Suprapubic skin (tissue), 4 donors: ENCODE measurements at regions not wholly inside any gene's neighbourhood (a gene's known extent, or its start where the extent isn't known, plus 50 kb on each side); places are given as distances from the start of the nearest gene placed in this dataset.

Source experiments
- DNase-seq, 2 donors: peaks; one replicate each; pipeline ENCODE4 v3.0.0-alpha.2; 2019; ENCODE audit warnings: low spot score in 2 of 2
- H3K27ac ChIP-seq: fragments of 200-600 bp; sonication (generic); one replicate; pipeline ENCODE4 v1.5.1; 2019
- H3K27me3 ChIP-seq: fragments of 200-600 bp; sonication (generic); one replicate; pipeline ENCODE4 v1.5.1; 2019
- H3K36me3 ChIP-seq: fragments of 200-600 bp; sonication (generic); one replicate; pipeline ENCODE4 v1.5.1; 2019
- H3K4me1 ChIP-seq: fragments of 200-600 bp; sonication (generic); one replicate; pipeline ENCODE4 v1.5.1; 2019
- H3K4me3 ChIP-seq: fragments of 200-600 bp; sonication (generic); one replicate; pipeline ENCODE4 v1.5.1; 2019; ENCODE audit warnings: mild to moderate bottlenecking
- H3K9me3 ChIP-seq: fragments of 200-600 bp; sonication (generic); one replicate; pipeline ENCODE4 v1.5.1; 2019
- EP300 ChIP-seq: sonication (generic); formaldehyde crosslinking; IDR thresholded peaks from one replicate; pipeline ENCODE4 v1.6.1; 2017; ENCODE audit warnings: antibody characterized with exemption
- POLR2A ChIP-seq, 2 donors: fragments of 450-650 bp; IDR thresholded peaks; one replicate each; pipeline ENCODE4 v1.6.1; 2017; ENCODE audit warnings: antibody characterized with exemption in 2 of 2, mild to moderate bottlenecking in 2 of 2, moderate library complexity in 2 of 2
- POLR2AphosphoS5 ChIP-seq, 3 donors: sonication (generic); formaldehyde crosslinking; IDR thresholded peaks; one replicate each; pipeline ENCODE4 v1.6.1; 2017; ENCODE audit warnings: antibody characterized with exemption in 3 of 3
- WGBS: methylation state at CpG from one replicate; pipeline ENCODE4 v1.1.5; 2018; 5-methylcytosine and 5-hydroxymethylcytosine counted together
- TF ChIP-seq, protein P1 (sequence below), 2 donors: fragments of 200-600 bp in 1 of 2; fragments of 450-650 bp in 1 of 2; sonication (generic) in 1 of 2; IDR thresholded peaks; one replicate each; pipeline ENCODE4 v1.5.1; 2016 to 2019; ENCODE audit warnings: antibody characterized with exemption in 2 of 2, mild to moderate bottlenecking in 1 of 2, moderate library complexity in 1 of 2

DNA sequence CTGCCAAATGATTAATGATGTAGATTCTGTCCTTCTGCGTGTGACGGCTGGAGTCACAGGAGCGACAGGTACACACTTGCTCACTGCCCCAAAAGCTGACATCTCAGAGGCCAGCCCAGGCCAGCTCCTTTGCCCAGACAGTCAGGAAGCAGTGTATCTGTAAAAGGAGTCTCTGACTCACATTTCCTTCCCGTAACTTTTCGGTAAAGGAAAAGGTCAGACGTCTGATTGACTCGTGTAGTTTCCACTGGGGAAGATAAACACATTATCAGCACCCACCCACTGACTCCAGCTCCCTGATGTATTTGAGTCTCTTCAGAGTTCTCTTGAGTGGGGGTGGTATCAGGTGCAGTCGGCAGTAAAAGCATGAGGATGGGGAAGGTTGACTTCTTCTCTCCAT lies 64.4 kb upstream of the WWC1 start:
- H3K9me3 ChIP-seq = no peaks in the 10 kb centered on the region
- no peaks in the 10 kb centered on the region for H3K4me1 ChIP-seq
- 76% methylated on average over 8 of the region's 8 CpGs for WGBS
- peaks cover 9% of the 10 kb centered on the region for H3K27me3 ChIP-seq
- no peak for DNase-seq
- H3K27ac ChIP-seq = no peak overlapping the region
- no peak overlapping the region for H3K4me3 ChIP-seq
- TF ChIP-seq POLR2A (IDR thresholded peaks at IDR 0.05) = no peak
- no peak for TF ChIP-seq EP300
- TF ChIP-seq POLR2AphosphoS5 (IDR thresholded peaks at IDR 0.05) = no peak
- TF ChIP-seq, protein P1, sequence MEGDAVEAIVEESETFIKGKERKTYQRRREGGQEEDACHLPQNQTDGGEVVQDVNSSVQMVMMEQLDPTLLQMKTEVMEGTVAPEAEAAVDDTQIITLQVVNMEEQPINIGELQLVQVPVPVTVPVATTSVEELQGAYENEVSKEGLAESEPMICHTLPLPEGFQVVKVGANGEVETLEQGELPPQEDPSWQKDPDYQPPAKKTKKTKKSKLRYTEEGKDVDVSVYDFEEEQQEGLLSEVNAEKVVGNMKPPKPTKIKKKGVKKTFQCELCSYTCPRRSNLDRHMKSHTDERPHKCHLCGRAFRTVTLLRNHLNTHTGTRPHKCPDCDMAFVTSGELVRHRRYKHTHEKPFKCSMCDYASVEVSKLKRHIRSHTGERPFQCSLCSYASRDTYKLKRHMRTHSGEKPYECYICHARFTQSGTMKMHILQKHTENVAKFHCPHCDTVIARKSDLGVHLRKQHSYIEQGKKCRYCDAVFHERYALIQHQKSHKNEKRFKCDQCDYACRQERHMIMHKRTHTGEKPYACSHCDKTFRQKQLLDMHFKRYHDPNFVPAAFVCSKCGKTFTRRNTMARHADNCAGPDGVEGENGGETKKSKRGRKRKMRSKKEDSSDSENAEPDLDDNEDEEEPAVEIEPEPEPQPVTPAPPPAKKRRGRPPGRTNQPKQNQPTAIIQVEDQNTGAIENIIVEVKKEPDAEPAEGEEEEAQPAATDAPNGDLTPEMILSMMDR (IDR thresholded peaks at IDR 0.05) = no peak
- no peaks in the 10 kb centered on the region for H3K36me3 ChIP-seq

DNA sequence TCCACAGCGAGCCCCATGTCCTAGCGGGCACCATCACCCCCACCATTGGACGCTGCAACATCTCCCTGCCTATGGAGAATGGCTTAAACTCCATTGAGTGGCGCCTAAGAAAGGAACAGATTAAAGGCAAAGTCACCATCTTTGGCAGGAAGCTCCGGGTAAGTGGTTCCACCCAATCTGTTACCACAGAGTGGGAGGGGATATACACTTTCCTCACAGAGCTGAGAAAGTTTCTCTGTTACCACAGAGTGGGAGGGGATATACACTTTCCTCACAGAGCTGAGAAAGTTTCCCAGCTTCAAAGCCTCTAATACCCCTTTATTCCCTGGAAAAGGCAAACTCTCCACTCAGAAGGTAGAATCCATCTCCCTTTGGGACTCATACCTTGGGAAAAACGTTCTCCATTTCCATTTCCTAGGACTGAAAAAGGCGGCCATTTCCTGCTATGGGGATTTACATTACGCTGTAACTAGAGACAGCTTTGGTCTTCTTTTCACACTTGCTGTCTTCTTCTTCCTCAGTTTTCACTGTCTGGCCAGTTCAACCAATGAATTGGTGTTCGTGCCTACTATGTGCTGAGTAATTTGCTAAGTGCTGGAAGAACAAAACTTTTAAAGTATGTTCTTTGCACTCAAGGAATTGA lies 63.4 kb upstream of the WWC1 start:
- no peak for DNase-seq
- Histone ChIP-seq H3K36me3 (no peaks in the 10 kb centered on the region), H3K4me3 (no peak overlapping the region), H3K4me1 (no peaks in the 10 kb centered on the region), H3K27me3 (peaks cover 9% of the 10 kb centered on the region), H3K9me3 (no peaks in the 10 kb centered on the region), H3K27ac (no peak overlapping the region)
- TF ChIP-seq POLR2A (IDR thresholded peaks at IDR 0.05) (no peak), POLR2AphosphoS5 (IDR thresholded peaks at IDR 0.05) (no peak), EP300 (no peak)
- TF ChIP-seq, protein P1 (IDR thresholded peaks at IDR 0.05) = no peak
- WGBS = 77% methylated on average over 9 of the region's 9 CpGs

DNA sequence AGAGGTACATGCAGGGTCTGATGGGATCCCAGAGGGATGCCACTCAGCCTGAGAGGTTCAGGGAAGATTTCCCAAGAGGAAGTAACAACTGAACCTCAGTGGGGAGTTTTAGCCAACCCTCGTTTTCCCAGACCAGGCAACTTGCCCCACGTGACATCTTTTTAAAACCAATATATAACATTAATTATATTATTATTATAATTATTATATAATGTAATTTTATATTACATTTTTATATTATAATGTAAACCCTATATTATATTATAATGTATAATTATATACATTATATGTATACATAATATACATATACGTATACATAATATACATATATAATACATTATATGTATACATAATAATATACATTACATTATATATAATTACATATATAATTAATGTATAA lies 62.8 kb upstream of the WWC1 start:
- Histone ChIP-seq H3K27ac (no peak overlapping the region), H3K4me3 (no peak overlapping the region), H3K9me3 (no peaks in the 10 kb centered on the region), H3K36me3 (no peaks in the 10 kb centered on the region), H3K4me1 (no peaks in the 10 kb centered on the region), H3K27me3 (peaks cover 9% of the 10 kb centered on the region)
- WGBS = 83% methylated on average over 3 of the region's 3 CpGs
- no peak for DNase-seq
- TF ChIP-seq POLR2A (IDR thresholded peaks at IDR 0.05) (no peak), POLR2AphosphoS5 (IDR thresholded peaks at IDR 0.05) (no peak), EP300 (no peak)
- TF ChIP-seq, protein P1 (IDR thresholded peaks at IDR 0.05) = no peak

DNA sequence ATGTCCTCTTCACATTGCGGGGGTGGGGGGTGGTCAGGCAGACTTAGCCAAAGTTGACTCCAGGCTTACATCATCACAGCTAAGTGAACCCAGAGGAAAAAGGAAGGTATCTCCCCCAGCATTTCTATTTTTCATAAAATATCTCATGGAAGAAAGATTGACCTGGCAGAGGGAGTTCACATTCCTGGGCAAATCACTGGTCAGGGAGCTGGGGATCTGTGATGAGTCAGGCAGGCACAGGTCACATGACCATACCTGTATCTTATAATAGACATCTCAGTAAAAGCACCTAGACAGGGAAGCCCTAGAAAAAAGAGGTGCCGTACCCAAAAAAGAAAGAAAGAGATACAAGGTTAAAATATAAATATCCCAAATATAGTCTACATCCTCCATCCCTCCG lies 57.3 kb upstream of the WWC1 start:
- H3K4me3 ChIP-seq = no peak overlapping the region
- no peak for DNase-seq
- no peaks in the 10 kb centered on the region for H3K9me3 ChIP-seq
- 95% methylated on average over 3 of the region's 3 CpGs for WGBS
- H3K36me3 ChIP-seq = no peaks in the 10 kb centered on the region
- no peaks in the 10 kb centered on the region for H3K4me1 ChIP-seq
- H3K27ac ChIP-seq = no peak overlapping the region
- H3K27me3 ChIP-seq = no peaks in the 10 kb centered on the region
- TF ChIP-seq, protein P1 (IDR thresholded peaks at IDR 0.05) = no peak
- TF ChIP-seq POLR2AphosphoS5 (IDR thresholded peaks at IDR 0.05) = no peak
- no peak for TF ChIP-seq POLR2A (IDR thresholded peaks at IDR 0.05)
- no peak for TF ChIP-seq EP300

DNA sequence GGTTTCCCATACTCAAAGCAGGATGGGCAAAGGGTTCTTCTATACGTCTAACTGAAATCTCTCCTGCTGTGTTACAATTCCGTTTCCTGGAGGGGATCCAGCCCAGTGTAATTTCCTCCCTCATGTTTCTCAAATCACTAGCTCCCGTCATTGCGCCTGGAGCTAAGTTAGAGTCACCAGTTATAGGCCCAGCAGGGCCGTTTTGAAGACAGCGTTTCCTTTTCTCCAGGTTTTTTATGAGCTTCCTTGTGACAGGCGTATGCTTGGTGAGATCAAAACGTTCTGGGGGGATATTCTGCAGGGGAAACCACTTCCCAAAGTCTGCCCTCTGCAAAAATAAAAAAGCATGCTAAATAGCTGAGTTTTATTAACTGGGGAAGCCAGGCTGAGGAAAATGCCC lies 53.0 kb upstream of the WWC1 start:
- H3K27ac ChIP-seq = no peak overlapping the region
- no peaks in the 10 kb centered on the region for H3K4me1 ChIP-seq
- 52% methylated on average over 8 of the region's 8 CpGs for WGBS
- TF ChIP-seq, protein P1 (IDR thresholded peaks at IDR 0.05) = no peak
- TF ChIP-seq POLR2AphosphoS5 (IDR thresholded peaks at IDR 0.05) = no peak
- TF ChIP-seq POLR2A (IDR thresholded peaks at IDR 0.05) = no peak
- TF ChIP-seq EP300 = no peak
- H3K27me3 ChIP-seq = no peaks in the 10 kb centered on the region
- H3K4me3 ChIP-seq = no peak overlapping the region
- H3K36me3 ChIP-seq = no peaks in the 10 kb centered on the region
- no peak for DNase-seq
- H3K9me3 ChIP-seq = no peaks in the 10 kb centered on the region
